BLaER1 (cell line): ENCODE measurements at regions not wholly inside any gene's neighbourhood (a gene's known extent, or its start where the extent isn't known, plus 50 kb on each side); places are given as distances from the start of the nearest gene placed in this dataset.
A peak's percentile ranks its signal among the peaks of the same experiment; 100 is the strongest.
"Not testable (repeated sequence)": the region's sequence is repeated elsewhere in the genome, so short reads cannot be mapped to it uniquely, and the experiment has no call there.

Experiments
- H3K27ac ChIP-seq: shearing (Covaris generic); formaldehyde crosslinking; 2 replicates; pipeline ENCODE4 v1.8.1; 2022
- H3K27me3 ChIP-seq: shearing (Covaris generic); formaldehyde crosslinking; 2 replicates; pipeline ENCODE4 v1.8.1; 2022
- H3K36me3 ChIP-seq: shearing (Covaris generic); formaldehyde crosslinking; 2 replicates; pipeline ENCODE4 v1.8.1; 2022
- H3K4me1 ChIP-seq: shearing (Covaris generic); formaldehyde crosslinking; 2 replicates; pipeline ENCODE4 v1.8.1; 2022
- H3K4me2 ChIP-seq: shearing (Covaris generic); formaldehyde crosslinking; 2 replicates; pipeline ENCODE4 v1.8.1; 2022
- H3K4me3 ChIP-seq: shearing (Covaris generic); formaldehyde crosslinking; 2 replicates; pipeline ENCODE4 v1.8.1; 2022
- H3K9ac ChIP-seq: shearing (Covaris generic); formaldehyde crosslinking; 2 replicates; pipeline ENCODE4 v1.8.1; 2022
- H3K9me3 ChIP-seq: shearing (Covaris generic); formaldehyde crosslinking; 2 replicates; pipeline ENCODE4 v1.8.1; 2022
- H4K20me1 ChIP-seq: shearing (Covaris generic); formaldehyde crosslinking; 2 replicates; pipeline ENCODE4 v1.8.1; 2022
- Cebpa-rat ChIP-seq: shearing (Covaris generic); IDR thresholded peaks from 2 replicates; pipeline ENCODE4 v1.8.1; 2022

DNA sequence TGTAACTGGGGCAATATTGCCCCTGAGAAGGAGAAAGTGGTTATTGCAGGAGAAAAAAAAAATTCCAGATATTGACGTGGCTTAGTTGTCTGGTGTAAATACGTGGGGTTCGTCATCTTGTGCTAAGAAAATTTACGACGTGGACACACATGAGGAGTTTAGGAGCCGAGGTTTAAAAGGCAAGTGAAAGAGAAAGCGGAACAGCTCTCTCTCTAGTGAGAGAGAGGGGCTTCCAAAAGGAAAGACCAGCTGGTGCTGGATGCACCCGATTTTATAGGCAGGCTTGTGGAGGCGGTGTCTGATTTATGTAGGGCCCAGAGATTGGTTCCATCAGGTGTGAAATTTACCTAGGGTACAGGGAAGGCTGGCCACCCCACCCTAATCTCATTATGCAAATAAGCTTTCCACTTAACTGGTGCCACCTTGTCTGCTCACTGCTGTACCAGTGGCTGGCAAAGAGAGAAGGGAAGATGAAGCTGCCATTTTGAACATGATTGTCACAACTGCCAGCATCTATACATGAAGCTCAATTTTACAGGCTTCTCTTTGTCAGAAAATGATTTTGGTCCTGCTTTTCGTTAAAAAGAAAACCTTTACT is 845.1 kb downstream of the DACH1 start:
- H3K4me3 ChIP-seq = no peak overlapping the region
- H3K4me2 ChIP-seq = peak overlapping the region; percentile 27
- H4K20me1 ChIP-seq = no peaks in the 10 kb centered on the region
- no peak overlapping the region for H3K27ac ChIP-seq
- H3K9ac ChIP-seq = no peak overlapping the region
- H3K27me3 ChIP-seq = no peaks in the 10 kb centered on the region
- no peak for TF ChIP-seq Cebpa-rat
- no peaks in the 10 kb centered on the region for H3K36me3 ChIP-seq
- H3K9me3 ChIP-seq = peaks cover 14% of the 10 kb centered on the region
- peaks cover 12% of the 10 kb centered on the region for H3K4me1 ChIP-seq

DNA sequence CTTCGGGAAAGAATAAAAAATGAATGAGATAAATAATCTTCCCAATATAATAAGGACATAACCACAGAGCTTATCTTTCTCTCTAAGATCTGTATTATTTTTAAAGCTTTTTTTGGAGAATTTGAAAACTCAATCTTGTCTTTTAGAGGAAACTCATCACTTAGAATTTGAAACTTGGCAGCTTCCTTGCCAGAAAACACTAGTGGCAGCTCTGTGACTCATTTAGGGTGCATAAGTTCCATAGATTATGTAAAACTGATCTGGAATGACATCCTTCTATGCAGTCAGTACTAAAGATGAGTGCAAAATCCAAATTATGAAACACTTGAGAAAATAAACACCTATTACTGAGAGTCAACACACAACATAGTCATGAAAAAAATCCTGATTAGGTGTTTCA is 848.0 kb downstream of the DACH1 start:
- H3K36me3 ChIP-seq = no peaks in the 10 kb centered on the region
- H4K20me1 ChIP-seq = no peaks in the 10 kb centered on the region
- no peak for TF ChIP-seq Cebpa-rat
- H3K4me1 ChIP-seq = no peaks in the 10 kb centered on the region
- H3K4me3 ChIP-seq = no peak overlapping the region
- H3K9ac ChIP-seq = no peak overlapping the region
- no peak overlapping the region for H3K4me2 ChIP-seq
- H3K27ac ChIP-seq = no peak overlapping the region
- no peaks in the 10 kb centered on the region for H3K27me3 ChIP-seq
- H3K9me3 ChIP-seq = no peaks in the 10 kb centered on the region

DNA sequence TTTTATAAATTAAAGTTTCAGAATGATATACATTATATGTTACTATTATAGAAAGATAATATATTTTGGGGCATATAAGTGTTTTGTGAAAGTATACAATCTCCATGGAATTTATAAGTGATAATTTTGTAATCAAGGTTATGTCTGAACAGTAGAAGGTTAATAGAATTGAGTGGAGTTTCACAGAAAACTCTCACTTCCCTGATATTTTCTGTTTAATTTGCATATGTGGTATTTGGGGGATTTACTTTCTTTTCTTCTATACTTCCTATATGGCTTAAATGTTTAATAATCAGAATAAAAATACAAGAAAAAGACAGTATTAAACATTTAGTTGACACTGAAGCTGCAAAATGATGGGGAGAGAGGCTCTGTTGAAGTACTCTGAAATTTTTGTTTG is 848.5 kb downstream of the DACH1 start:
- Histone ChIP-seq H3K27ac (no peak overlapping the region), H3K4me1 (no peaks in the 10 kb centered on the region), H3K27me3 (no peaks in the 10 kb centered on the region), H4K20me1 (no peaks in the 10 kb centered on the region), H3K9me3 (no peaks in the 10 kb centered on the region), H3K36me3 (no peaks in the 10 kb centered on the region), H3K4me3 (no peak overlapping the region), H3K9ac (no peak overlapping the region), H3K4me2 (no peak overlapping the region)
- no peak for TF ChIP-seq Cebpa-rat

- no peaks in the 10 kb centered on the region for H3K4me1 ChIP-seq
These were observed 849.4 kb downstream of the DACH1 start for GRCh38 chr13:71017607-71018006.

GRCh38 chr13:71015516-71015915 is 851.5 kb downstream of the DACH1 start:
- Histone ChIP-seq H3K36me3 (no peaks in the 10 kb centered on the region), H3K4me3 (no peak overlapping the region), H4K20me1 (no peaks in the 10 kb centered on the region), H3K9me3 (no peaks in the 10 kb centered on the region), H3K27me3 (no peaks in the 10 kb centered on the region), H3K27ac (no peak overlapping the region), H3K4me1 (no peaks in the 10 kb centered on the region), H3K4me2 (no peak overlapping the region), H3K9ac (no peak overlapping the region)
- TF ChIP-seq Cebpa-rat = no peak

More at GRCh38 chr13:71017607-71018006, 849.4 kb downstream of the DACH1 start:
- H4K20me1 ChIP-seq = no peaks in the 10 kb centered on the region
- H3K27ac ChIP-seq = no peak overlapping the region
- TF ChIP-seq Cebpa-rat = no peak
- H3K27me3 ChIP-seq = no peaks in the 10 kb centered on the region
- H3K4me2 ChIP-seq = no peak overlapping the region
- no peak overlapping the region for H3K4me3 ChIP-seq
- H3K9ac ChIP-seq = no peak overlapping the region
- no peaks in the 10 kb centered on the region for H3K36me3 ChIP-seq
- no peaks in the 10 kb centered on the region for H3K9me3 ChIP-seq

- Histone ChIP-seq H3K27me3 (no peaks in the 10 kb centered on the region), H3K9ac (no peak overlapping the region), H3K9me3 (no peaks in the 10 kb centered on the region), H3K36me3 (no peaks in the 10 kb centered on the region), H3K4me1 (no peaks in the 10 kb centered on the region), H4K20me1 (no peaks in the 10 kb centered on the region), H3K4me3 (no peak overlapping the region), H3K4me2 (no peak overlapping the region), H3K27ac (no peak overlapping the region)
- TF ChIP-seq Cebpa-rat = no peak
These were observed 852.0 kb downstream of the DACH1 start for GRCh38 chr13:71015021-71015420.

- Histone ChIP-seq H3K27ac (no peak overlapping the region), H3K4me3 (no peak overlapping the region), H4K20me1 (no peaks in the 10 kb centered on the region), H3K4me2 (no peak overlapping the region), H3K4me1 (no peaks in the 10 kb centered on the region), H3K27me3 (no peaks in the 10 kb centered on the region), H3K36me3 (no peaks in the 10 kb centered on the region), H3K9ac (no peak overlapping the region), H3K9me3 (no peaks in the 10 kb centered on the region)
- no peak for TF ChIP-seq Cebpa-rat
These were observed 861.1 kb downstream of the DACH1 start for GRCh38 chr13:71005919-71006318.

GRCh38 chr13:70995338-70995737 is 871.7 kb downstream of the DACH1 start:
- no peak for TF ChIP-seq Cebpa-rat
- Histone ChIP-seq H3K36me3 (no peaks in the 10 kb centered on the region), H3K9ac (no peak overlapping the region), H3K9me3 (no peaks in the 10 kb centered on the region), H3K27ac (no peak overlapping the region), H3K27me3 (no peaks in the 10 kb centered on the region), H4K20me1 (no peaks in the 10 kb centered on the region), H3K4me1 (no peaks in the 10 kb centered on the region), H3K4me2 (no peak overlapping the region), H3K4me3 (no peak overlapping the region)

GRCh38 chr13:70994191-70994590 is 872.8 kb downstream of the DACH1 start:
- Histone ChIP-seq H4K20me1 (no peaks in the 10 kb centered on the region), H3K4me2 (no peak overlapping the region), H3K4me3 (no peak overlapping the region), H3K27ac (no peak overlapping the region), H3K36me3 (no peaks in the 10 kb centered on the region), H3K4me1 (no peaks in the 10 kb centered on the region), H3K27me3 (no peaks in the 10 kb centered on the region), H3K9me3 (no peaks in the 10 kb centered on the region), H3K9ac (no peak overlapping the region)
- TF ChIP-seq Cebpa-rat = no peak

- Histone ChIP-seq H3K27me3 (no peaks in the 10 kb centered on the region), H3K36me3 (no peaks in the 10 kb centered on the region), H3K4me1 (no peaks in the 10 kb centered on the region), H4K20me1 (no peaks in the 10 kb centered on the region), H3K27ac (no peak overlapping the region), H3K9ac (no peak overlapping the region), H3K4me2 (no peak overlapping the region), H3K9me3 (no peaks in the 10 kb centered on the region), H3K4me3 (no peak overlapping the region)
- TF ChIP-seq Cebpa-rat = no peak
These were observed 878.8 kb upstream of the KLHL1 start for GRCh38 chr13:70987043-70987442.

GRCh38 chr13:70985371-70985770 is 877.1 kb upstream of the KLHL1 start:
- Histone ChIP-seq H3K9ac (no peak overlapping the region), H3K36me3 (no peaks in the 10 kb centered on the region), H4K20me1 (no peaks in the 10 kb centered on the region), H3K4me2 (no peak overlapping the region), H3K27me3 (no peaks in the 10 kb centered on the region), H3K4me3 (no peak overlapping the region), H3K27ac (no peak overlapping the region), H3K4me1 (no peaks in the 10 kb centered on the region), H3K9me3 (no peaks in the 10 kb centered on the region)
- TF ChIP-seq Cebpa-rat = no peak

DNA sequence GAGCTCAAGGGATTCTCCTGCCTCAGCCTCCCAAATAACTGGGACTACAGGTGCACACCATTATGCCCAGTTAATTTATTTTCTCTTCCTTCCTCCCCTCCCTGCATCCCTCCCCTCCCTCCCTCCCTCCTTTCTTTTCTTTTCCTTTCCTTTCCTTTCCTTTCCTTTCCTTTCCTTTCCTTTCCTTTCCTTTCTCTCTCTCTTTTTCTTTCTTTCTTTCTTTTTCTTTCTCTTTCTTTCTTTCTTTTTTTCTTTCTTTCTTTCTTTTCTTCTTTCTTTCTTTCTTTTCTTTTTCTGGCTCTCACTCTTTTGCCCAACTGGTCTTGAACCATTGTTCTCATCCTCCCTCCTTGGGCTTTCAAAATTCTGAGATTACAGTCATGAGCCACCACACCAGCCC is 873.0 kb upstream of the KLHL1 start:
- not testable (repeated sequence) for H3K27ac ChIP-seq, H3K4me1 ChIP-seq, H3K9me3 ChIP-seq, H3K4me3 ChIP-seq, H4K20me1 ChIP-seq, H3K36me3 ChIP-seq, H3K4me2 ChIP-seq, H3K27me3 ChIP-seq, H3K9ac ChIP-seq
